COLO668 (cell line): ENCODE measurements at regions not wholly inside any gene's neighbourhood (a gene's known extent, or its start where the extent isn't known, plus 50 kb on each side); places are given as distances from the start of the nearest gene placed in this dataset.
"Not testable (repeated sequence)": the region's sequence is repeated elsewhere in the genome, so short reads cannot be mapped to it uniquely, and the experiment has no call there.

Experiments
- DNase-seq: peaks from one replicate; lab custom pipeline; 2025; ENCODE audit not compliant: unreplicated experiment; lab: John Stamatoyannopoulos, UW

DNA sequence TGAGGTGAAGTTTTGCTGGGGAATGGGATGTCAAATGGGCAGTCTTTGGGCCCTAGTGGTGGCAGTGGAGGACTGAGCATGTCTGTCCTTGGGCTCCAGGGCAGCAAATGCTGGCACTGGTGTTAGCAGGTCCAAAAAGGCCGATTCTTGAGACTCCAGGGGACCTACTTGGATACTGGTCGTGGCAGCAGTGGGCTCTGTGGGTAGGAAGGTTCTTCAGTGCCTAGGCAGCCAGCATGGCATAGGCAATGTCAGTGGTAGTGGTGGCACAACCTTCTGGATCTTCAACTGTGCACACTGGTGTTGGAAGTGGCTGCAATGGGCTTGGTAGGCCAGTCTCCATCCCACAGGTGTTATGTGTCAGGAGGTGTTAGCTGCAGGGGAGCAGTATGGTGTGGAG, 334.7 kb upstream of the KITLG start:
- no peak for DNase-seq

DNA sequence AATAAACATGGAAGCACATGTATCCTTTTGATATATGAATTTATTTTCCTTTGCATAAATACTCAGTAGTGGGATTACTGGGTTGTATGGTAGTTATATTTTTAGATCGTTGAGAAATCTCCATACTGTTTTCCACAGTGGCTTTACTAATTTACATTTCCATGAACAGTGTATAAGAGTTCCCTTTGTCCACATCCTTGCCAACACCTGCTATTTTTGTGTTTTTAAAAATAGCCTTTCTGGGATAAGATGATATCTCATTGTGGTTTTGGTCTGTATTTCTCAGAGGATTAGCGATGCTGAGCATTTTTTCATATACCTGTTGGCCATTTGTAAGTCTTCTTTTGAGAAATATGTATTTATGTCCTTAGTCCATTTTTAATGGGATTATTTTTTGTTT, 329.2 kb upstream of the KITLG start:
- no peak for DNase-seq

DNA sequence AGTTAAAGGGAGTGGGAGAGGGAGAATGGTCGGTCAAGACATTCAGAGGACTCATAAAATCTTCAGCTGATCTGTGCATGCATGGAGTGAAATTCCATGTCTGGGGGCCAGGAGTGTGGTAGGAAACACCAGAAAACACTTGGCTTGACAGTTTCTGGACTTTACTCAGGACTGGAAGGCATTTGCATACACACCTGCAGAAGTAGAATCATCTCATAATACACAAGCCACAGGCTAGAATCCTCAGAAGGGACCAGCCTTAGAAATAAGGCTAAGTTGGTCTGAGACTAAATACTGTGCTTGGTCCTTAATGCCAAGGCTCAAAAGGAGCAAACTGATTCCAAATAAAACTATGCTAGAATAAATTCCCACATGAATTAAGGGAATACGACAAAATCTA, 328.1 kb upstream of the KITLG start:
- DNase-seq = no peak

DNA sequence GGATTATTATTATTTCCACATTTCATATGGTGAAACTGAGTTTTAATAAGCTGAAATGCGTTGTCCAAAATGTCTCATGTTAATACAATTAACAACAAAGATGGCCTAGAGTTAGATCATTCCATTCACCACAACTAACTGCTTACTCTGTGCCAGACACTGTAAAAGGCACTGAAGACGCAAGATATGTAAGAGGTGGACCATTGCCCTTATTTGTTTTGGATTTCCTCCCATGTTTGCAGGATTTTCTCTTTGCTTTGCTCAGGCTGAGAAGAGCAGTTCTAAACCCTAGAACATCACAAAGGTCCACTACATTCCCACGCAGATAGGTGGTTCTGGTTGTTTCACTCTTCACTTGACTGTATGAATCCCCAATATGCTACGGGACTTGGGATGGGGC, 324.4 kb upstream of the KITLG start:
- no peak for DNase-seq

DNA sequence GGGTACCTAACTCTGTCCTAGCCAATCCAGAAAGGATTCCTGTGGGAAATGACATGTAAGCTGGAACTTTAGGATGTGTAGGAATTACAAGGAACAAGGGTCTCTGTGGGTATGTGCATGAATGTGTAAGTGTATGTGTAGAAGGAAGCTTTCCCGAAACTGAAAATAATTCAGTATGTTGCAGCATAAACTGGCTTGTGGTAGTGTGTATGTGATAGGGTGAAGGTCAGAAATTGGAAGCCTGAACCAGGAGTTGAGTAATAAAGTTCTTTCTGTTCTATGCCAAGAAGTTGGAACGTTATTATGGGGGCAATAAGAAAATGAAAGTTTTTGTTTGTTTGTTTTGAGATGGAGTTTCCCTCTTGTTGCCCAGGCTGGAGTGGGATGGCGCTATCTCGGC, 323.1 kb upstream of the KITLG start:
- DNase-seq = no peak

DNA sequence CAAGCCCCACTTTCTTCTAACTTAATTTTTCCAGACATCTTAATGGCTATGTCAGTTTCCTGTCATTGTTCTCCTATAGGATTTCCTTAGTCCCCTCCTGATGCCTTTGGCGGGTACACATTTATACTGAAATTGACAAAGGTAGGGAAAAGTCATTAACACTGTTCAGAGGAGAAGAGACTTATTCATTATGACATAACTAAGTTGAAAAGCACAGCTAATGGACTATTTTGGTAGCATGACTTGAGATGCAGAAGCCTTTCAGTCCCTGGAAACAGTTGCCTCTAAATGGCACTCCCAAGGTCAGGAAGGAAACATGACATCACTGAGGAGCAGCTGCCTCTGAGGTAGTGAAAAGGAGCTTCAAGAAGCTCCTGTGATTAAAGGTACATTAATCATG, 317.5 kb upstream of the KITLG start:
- no peak for DNase-seq

DNA sequence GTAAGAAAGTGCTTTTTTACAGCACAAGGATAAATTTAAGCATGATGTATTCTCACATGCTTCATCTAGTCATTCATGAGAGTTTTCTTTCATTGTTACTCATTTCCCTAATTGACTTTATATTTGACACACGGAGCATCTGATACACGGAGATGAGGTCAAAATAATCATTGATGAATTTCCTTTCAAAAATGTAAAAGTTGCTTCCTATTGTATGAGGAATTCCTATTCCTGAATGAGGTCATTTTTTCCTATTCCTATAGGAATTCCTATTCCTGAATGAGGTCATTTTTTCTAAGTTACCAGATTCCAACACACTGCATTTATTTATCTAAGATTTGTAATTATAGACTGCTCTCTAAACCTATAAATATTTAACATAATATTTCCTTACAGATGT, 316.7 kb upstream of the KITLG start:
- no peak for DNase-seq

DNA sequence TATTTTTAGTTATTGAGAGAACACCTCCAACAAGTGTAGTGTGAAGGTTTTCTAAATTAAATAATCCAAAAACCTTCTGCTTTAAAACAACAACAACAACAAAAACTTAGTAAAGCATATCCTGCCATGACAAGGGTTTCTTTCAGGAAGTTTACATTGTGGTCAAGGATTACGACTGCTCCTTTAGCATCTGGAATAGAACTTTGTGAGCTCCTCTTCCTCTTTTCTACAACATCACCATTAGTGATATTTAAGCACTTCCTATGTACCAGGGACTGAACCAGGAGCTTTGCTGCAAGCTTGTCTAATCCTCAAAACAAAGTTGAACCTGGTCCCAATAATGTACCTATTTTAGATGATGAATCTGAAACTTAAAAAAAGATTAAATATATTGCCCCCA, 315.4 kb upstream of the KITLG start:
- DNase-seq = no peak

DNA sequence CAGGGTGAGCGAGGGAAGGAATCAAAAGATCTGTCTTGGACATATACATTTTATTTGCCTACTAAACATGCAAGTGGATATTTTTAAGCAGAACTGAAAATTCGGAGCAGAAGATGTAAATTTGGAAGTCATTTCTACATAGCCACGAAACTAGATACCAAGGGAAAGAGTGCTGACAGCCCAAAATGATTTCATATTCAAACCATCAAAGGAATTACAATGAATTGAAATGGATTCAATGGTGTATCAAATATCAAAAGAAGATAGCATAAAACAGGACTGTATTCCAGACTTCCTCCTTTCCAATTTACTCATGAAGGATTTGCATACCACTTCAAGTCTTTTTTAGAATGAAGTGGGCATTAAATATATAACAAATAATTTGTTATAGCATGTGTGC, 313.5 kb upstream of the KITLG start:
- no peak for DNase-seq

DNA sequence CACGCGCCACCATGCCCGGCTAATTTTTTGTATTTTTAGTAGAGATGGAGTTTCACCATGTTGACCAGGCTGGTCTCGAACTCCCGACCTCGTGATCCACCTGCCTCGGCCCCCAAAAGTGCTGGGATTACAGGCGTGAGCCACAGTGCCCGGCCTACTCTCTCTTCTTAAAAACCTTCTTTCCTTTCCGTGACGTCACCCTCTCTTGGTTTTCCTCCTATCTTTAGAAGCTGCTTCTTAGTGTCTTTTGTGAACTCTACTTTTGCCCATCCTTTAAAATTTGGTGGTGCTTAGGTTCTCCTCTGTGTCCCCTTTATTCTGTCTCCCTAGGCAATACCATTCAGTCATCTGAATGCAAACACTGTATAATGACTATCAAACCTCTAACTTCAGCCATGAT, 311.2 kb upstream of the KITLG start:
- DNase-seq = not testable (repeated sequence)

DNA sequence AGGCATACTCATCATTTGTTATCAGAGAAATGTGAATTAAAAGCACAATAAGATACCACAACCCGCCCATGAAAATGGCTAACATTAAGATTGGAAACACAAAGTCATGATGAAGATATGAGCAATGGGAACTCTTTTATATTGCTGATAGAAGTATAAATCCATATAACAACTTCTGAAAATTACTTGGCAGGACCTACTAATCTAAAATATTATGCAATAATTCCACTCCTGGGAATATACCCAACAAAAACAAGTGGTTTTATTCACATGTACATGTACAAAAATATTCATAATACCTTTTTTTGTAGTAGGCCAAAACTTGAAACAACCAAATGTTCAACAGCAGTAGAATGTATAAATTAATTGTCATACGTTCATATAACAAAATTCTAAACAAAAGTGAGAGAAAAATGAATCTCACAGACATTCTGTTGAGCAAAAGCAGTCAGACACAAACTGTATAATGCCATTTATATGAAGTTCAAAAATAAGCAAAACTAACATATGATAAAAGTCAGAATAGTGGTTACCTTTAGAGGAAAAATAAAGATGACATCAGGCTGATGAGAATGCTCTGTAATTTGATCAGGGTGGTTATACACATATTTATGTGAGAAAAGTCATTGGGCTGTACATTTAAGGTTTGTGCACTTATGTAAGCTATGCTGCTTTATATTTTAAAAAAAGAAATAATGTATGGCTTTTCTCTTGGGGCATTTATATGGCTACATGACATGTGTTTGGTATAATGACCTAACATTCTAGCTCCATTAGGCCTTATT, 309.2 kb upstream of the KITLG start:
- no peak for DNase-seq

DNA sequence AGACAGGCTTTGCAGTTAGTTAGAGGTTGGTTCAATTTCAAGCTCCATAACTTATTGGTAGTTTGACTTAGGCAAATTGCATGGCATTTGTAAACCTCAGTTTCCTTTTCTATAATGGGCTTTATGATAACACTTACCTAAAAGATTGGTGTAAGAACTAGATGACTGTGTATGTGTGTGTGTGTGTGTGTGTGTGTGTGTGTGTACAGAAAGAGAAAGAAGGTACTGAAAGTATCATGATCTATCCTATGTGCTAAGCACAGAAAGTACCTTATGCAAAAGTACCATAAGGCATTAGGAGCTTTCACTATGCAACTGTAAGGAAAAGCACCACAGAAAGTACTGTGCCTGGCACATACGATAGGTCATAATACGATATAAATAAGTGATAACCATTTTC, 304.3 kb upstream of the KITLG start:
- DNase-seq = no peak

DNA sequence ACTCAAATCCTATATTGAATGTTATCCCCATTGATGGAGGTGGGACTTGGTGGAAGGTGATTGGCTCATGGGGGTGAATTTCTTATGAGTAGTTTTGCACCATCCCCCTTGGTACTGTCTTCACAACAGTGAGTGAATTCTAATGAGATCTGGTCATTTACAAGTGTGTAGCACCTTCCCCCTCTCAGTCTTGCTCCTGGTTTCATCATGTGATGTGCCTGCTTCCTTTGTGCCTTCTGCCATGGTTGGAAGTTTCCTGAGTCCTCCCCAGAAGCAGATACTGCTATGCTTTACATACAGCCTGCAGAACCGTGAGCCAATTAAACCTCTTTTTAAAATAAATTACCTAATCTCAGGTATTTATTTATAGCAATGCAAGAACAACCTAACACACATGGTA, 302.4 kb upstream of the KITLG start:
- DNase-seq = no peak

DNA sequence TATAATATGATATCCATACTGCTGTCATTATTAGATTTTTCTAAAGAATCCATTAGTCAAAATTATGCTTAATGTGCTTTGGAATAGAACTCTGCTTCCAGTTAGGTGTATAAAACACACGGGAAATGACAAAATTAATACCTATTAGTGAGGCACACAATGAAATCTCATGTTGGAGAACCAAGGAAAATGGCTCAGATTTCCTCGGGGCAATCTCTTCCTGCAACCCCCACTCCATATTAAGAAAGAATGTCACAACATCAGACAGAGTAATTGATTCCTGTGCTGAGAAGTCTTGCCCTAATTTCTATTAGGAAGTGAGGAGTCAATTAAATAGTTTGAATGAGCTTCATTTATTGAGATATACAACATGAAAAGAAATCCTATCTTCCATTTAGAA, 299.8 kb upstream of the KITLG start:
- no peak for DNase-seq

DNA sequence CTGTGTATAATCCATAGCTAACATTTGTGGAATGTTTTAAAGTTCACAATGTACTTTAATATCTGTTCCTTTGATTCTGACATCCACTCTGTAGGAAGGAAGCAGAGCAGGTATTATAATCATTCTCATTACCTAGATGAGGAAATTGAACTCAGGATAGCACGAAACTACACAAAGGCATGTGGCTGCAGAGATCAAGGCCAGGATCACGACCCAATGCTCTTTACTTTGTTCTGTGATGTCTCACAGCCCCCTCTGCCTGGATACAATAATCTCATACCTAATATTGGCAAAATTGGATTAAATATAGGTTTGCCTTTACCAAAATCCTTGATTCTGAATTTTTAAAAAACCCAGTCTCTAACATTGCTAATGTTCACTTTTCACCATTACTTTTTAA, 298.0 kb upstream of the KITLG start:
- DNase-seq = no peak

DNA sequence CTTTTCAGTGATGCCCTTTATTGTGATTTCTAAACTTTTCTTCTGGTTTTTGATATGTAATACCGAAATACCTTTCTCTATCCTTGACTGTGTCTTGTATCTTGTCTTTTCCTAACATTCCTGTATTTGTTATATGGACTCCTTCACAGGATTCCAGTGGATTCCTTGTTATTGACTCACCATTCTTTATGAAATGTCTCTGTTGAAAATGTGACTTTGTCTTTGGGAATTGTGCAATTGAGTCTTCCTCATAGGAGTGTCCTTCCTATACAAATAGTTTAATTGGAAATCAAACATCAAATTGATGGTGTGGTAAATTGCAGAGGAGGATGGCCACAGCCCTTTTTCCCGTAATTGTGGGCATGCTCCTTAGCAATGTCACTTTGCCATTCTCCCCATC, 296.6 kb upstream of the KITLG start:
- no peak for DNase-seq

DNA sequence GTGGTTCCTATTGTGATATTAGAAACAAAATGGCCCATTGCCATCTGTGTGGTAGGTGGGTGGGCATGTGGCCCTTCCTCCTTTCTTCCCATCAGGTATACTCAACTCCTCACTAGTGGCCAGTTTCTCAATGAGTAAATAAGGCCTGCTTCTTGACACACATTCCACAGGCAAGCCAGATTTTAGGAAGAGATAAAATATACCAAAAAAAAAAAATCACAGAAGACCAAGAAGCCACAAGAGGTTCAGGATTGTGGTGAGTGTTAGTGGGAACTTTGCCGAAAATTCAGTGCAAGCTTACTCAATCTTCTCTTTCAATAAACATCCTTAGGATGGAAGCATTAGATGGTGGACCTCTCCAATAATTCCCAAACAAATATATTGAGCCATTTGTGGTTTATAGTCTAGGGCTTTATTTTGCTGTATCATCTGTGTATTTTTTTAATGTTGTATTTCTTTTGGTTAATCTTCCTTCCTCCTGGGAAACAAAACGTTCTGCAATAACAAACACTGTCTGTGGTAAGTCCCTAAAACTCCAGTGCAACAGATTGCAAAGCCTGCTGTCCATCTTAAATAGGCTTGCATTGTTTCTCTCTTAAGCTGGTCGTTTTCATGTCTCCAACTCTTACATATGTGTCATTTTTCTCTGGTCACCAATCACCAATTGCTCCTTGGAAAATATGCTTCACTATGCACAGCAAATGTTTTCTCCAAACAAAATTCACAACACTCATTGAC, 289.9 kb upstream of the KITLG start:
- no peak for DNase-seq

DNA sequence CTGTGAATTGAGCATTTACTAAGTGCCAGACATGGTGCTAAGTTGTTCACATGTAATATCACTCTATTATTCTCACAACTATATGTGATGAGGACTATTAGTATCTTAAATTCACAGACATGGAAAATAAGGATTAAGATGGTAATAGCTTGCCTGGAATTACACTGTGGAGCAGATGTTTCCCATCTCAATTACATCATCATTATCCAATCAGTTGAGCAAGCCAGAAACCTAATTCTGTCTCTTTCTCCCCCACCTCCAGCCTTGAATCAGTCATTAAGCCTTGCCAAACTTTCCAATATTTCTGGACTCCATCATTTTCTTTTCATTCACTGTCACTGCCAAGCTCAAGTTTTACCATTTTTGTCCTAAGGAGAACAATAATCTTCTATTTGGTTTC, 287.8 kb upstream of the KITLG start:
- no peak for DNase-seq

DNA sequence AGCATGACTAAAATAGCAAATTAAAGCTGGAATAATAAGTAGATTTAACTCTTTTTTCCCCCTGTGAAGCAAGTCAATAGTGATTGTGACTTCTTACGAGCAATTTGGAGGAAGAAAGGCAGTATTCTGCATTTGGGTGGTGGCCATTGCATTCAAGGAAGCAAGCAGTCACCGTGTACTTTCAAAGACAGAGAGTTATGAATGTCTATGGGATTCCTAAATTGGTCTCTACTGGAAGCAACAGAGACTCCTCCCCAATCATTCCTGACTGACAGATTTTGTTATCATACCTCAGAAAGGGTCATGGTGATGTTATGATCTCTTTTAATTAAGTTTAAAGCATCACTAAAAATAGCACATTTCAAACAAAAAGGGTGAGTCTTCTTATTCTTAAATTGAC, 287.2 kb upstream of the KITLG start:
- DNase-seq = no peak

DNA sequence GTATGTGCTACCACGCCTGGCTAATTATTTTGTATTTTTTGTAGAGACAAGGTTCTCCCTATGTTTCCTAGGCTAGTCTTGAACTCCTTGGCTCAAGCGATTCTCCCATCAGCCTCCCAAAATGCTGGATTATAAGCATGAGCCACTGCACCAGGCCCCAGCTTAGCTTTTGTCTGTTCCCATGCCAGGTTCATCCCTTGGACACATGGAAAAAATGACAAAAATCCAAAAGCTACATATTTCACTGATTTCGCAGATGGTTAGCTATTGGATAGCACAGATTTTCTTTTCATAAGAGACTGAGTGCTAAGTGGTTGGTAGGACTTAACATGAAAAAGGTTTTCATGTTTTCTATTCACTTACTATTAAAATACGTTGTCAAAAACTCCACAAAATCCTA, 286.6 kb upstream of the KITLG start:
- no peak for DNase-seq

DNA sequence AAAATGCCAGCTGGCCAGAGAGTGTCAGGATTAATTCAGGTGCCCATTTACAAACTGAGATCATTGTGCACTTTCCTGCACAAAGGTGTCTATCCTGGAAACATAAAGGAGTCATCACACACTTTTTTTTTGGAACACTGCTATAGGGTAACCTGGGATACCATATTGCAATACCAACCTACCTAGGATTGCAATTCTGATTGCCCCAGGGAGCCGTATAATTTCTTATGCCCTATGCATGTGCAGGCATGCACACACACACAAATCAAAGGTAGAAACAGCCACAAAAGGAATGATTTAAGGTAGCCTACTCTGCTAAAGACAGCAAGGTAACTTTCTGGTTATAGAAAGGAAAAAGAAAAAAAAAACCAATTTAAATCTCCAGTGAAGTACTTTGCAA, 285.3 kb upstream of the KITLG start:
- DNase-seq = no peak

DNA sequence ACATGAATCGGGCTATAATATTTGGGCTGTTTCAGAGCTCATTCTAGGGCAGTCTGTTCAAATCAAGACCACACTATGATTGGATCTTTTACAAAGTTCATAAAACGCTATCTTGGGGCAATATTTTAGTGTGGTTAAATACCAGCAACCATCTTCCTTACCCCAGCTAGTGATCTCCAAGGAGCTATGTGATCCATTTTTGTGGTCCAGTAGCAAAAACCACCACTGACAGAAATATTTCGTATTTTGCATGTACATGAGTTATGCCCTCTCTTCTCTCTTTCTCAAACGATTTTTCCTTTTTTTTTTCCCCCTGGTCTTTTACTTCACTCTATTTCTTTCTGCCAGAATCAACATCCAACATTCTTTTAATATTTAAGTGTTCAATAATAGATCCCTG, 280.6 kb upstream of the KITLG start:
- DNase-seq = no peak

DNA sequence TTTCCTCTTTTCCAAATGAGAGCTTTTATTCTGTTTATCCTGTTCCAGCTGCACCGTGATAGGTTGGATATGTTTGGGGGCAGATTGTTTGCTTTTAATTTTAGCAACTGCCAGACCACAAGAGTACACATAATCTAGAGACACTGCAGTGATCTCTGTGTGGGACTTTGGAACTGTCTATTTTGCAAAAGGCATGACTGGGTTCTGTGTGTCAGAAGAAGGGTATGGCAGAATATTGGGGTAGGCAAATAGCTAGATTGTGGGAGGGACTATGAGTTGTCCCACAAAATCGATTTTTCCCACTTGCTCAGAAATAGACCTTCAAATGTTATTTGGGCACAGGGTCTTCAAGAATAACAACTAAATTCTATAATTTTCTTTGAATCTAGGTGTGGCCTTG, 275.9 kb upstream of the KITLG start:
- no peak for DNase-seq
